IPS-18c (cell line): ENCODE measurements at regions not wholly inside any gene's neighbourhood (a gene's known extent, or its start where the extent isn't known, plus 50 kb on each side); places are given as distances from the start of the nearest gene placed in this dataset.
"Not testable (repeated sequence)": the region's sequence is repeated elsewhere in the genome, so short reads cannot be mapped to it uniquely, and the experiment has no call there.

ENCODE experiments used
- H3K4me3 ChIP-seq: 2 replicates; pipeline ENCODE4 v1.7.0; 2013; ENCODE audit warnings: low read depth, mild to moderate bottlenecking, low read length, moderate library complexity; ENCODE audit not compliant: insufficient read depth
- H3K9me3 ChIP-seq: one replicate; pipeline ENCODE4 v1.6.1; 2013; ENCODE audit warnings: mild to moderate bottlenecking, low read length, moderate library complexity; ENCODE audit not compliant: control insufficient read depth, insufficient read depth

DNA sequence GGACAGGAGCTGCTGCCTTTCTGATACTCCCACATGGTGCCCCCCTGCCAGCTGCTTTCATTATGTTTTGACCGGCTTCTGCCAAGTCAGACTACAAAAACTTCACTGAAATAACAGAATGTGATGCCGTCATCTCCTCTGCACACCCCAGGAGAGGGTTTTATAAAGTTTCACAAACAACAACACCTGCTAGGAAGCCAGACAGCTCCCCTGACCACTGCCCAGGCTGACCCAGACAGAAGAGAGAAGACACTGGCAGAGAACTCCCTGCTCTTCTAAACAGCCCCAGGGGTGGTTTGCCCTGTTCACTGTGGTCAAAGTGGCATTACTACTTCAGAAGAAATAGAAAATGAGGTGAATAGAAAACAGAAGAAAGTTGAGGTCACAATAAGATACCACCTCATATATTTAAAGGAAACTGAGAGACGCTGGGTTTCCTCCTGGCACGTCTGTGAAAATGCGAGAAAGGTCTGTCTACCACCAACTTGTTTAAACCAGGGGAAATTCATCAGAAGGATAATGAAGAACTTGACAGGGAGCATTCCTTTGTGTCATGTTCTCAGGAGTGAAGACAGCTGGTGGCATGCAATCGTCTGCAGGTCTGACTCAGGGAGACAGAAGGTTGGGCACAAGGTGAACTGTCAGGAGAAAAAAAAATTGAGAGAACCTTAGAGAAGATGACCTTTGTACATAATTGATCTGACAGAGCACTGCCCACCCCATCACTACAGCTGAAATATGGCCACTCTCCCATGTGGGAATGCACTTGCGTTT lies 119.0 kb upstream of the NFIA start:
- H3K4me3 ChIP-seq: no peak overlapping the region

DNA sequence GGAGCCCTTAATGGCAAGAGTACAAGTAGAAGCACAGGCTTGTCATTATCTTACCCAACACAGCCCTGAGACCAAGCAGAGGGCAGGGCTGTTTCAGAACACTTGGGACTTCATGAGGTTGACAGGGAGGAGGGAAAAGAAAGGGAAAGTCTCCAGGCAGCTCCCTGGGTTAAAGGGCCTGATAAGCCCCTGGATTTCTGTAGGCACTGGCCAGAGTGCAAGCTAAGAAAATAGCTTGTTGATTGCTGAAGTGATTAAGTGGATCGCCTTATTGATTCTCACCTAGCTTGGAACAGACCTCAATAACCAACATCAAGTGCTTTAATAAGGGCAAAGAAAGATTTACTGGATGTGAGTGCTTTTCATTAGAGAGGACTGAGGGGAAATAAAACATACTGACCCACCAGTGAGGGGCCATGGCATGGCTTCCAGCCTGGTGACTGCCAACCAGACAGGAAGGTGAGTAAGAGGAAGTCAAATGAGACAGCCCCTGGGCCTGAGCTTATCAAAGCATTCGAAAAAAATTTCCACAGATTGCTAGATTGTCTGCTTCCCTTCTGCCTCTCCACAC lies 121.4 kb upstream of the NFIA start:
- no peak overlapping the region for H3K4me3 ChIP-seq
- peaks cover 10% of the 10 kb centered on the region for H3K9me3 ChIP-seq

More for the DNA sequence above, 119.0 kb upstream of the NFIA start:
- H3K9me3 ChIP-seq: peaks cover 10% of the 10 kb centered on the region

DNA sequence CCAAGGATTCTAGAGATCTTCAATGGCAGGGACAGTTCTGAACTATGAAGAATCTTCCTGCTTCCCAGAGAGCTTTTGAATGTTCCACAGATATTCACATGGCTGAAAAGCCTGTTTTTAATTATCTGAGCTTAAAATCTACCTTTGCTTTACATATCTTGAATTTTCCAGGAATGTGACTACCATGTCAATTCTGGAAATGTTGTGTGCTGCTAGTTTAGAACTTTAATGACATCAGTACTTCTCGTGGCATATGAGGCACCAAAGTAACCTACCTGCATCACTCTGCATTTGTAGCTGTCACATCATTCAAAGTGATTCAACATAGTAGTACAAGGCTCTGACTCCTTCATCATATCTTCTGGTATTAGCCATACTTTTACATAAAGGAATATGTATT lies 122.7 kb upstream of the NFIA start:
- Histone ChIP-seq H3K4me3 (no peak overlapping the region), H3K9me3 (peaks cover under 1% of the 10 kb centered on the region)

DNA sequence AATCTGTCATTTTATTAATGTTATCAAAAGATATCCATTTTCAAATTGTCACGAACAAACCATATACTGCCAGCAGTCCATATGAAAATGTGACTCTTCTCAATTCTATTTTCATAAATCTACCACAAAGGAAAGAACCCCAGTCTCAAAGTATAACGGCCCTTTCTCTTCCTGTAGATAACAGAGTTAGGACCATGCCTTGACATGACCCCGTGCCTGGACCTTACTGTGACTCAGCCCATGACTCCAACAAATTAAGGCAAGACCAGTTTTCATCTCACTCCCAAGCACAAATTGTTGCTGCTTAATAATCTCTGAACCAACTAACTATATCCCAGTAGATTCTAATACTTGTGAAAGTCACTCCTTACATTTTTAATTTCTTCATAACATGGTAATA lies 124.4 kb upstream of the NFIA start:
- H3K9me3 ChIP-seq: no peaks in the 10 kb centered on the region
- H3K4me3 ChIP-seq: no peak overlapping the region

DNA sequence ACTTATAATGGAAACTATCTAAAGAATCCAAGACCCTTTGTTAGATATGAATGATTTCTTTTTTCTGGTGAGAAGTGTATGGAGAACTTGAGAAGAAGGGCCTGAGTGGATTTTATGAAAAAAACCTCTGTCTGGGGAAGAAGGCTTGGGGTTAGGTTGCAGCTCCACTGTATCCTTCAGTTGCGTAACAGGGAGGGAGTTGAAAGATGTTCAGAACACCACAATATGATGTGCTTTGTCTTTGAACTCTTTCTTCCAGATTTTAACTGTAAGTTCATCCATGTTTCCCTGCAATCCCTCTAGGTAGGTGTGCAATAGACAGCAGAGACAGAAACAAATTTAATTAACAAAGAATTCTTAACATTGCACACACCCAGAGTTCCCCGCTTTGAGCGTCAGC lies 125.8 kb upstream of the NFIA start:
- Histone ChIP-seq H3K9me3 (no peaks in the 10 kb centered on the region), H3K4me3 (no peak overlapping the region)

DNA sequence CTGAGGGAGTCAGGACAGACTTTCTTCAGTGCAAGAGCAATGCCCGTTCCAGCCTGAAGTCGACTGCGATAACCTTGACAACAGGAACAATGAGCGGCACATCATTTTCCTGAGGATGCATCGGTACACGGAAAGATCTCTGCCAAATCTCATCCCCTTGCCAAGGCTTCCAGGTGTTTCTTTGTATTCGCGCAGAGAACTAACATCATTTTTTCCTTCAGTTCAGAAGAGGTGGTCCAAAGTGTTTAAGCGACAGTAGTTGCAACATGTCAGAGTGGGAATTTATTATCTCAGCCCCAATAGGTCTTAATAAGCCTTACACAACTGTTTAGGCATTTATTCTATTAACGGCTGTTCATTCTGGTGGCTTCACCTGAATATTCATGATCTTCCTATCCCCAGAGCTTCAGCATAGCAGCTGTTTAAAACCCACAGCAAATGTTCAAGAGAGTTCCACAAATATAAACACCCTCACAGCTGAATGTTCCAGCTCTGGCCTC lies 129.7 kb upstream of the NFIA start:
- no peaks in the 10 kb centered on the region for H3K9me3 ChIP-seq
- H3K4me3 ChIP-seq: no peak overlapping the region

DNA sequence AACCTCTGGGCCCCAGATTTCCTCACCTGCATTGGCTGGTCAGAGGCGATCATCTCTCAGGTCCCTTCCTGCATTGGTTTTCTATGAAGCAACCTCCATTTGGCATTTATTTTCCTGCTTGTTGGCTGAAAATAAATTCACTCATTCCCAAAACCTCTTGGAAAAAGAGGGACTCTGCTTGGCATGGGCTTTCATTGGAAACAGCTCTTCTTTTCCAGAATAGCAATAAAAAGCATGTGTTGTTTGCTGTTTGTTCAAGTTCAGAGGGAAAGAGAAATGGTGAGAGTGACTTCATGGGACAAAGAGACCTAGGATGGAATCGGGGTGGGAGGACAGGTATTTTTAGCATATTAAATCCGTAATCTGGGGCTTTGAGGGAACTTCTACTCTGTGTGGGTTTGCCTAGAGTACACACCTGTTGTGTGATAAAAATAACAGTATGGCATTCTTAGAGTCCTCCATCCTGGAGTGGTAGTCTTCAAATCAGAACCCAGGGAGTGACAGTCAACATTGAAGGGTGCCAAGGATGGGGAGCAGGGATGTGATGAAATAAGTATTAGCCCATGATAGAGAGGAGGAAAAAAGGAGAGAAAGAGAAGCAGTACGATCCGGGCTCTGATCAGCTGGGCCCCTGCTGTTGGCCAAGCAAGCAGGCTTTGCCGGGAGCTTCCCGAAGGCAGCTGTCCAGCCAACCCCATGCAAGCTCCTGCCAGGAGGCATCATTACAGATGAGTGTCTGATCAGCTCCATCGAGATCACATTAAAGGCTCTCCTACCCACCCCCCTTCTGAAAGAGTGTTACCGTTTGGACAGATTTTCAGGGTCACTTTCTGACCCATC lies 131.9 kb upstream of the NFIA start:
- H3K4me3 ChIP-seq: no peak overlapping the region

DNA sequence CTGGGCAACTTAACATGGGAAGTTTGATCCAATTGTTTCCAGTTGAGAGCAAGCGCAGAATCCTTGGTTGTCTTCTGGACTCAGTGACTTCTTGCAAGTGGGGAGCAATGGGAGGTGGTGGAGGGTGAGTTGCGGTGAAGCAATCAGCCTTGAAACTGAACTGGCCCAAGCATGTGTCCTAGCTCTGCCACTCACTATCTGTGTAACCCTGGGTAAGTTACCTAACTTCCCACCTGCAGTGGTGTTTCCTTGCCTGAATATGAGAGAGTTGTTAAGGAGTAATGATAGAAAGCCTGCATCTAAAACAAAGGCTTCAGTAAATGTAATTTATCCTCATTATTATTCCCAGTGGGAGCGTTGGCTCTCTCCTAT lies 132.5 kb upstream of the NFIA start:
- Histone ChIP-seq H3K4me3 (no peak overlapping the region), H3K9me3 (no peaks in the 10 kb centered on the region)

More for the DNA sequence above, 131.9 kb upstream of the NFIA start:
- no peaks in the 10 kb centered on the region for H3K9me3 ChIP-seq

DNA sequence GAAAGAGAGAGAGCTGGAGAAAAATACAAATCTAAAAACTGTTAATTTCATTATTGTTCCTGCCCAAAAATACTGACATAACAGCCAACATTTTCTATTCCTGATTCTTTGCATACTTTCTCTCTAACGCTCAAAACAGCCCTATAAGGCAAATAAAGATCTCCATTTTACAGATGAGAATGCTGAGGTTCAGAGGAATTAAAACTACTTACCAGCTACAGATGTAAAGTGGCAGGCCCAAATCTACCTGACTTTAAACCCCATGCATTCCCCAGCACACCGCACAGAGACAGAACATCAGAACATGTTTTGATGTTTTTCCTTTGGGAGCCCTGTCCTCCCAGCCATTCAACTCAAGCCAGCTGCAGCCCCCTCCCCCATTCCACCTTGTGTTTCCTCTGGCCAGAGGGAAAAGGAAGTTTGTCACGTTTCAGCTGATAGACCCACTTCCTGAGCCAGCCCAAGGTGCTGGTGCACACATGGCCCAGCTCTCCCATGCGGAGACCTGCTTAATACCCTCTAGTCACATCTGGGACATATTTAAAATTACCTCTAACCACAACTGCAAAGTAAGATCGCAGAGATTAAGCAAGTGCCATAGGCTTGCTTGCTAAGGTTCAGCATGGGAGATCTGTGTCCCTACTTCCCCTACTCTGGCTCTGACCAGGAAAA lies 133.1 kb upstream of the NFIA start:
- Histone ChIP-seq H3K4me3 (no peak overlapping the region), H3K9me3 (no peaks in the 10 kb centered on the region)

DNA sequence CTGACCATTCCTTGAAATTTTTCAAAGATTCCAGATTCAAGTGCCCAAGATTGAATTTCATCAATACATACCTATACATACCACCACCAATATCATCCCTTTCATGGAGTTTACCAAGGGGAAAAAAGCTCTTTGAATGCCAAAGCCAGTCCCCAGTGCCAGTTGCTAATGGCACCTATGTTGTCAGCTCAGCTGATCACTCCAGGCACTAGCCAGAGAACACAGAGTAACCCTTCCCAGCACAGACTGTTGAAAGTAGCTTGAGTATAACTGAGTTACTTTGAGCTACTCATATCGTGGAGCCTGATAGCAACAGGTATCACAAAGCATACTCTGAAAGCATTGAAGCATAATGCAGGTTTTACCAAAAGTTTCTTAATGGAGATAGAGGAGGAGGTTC lies 133.9 kb upstream of the NFIA start:
- H3K9me3 ChIP-seq: no peaks in the 10 kb centered on the region
- H3K4me3 ChIP-seq: no peak overlapping the region

DNA sequence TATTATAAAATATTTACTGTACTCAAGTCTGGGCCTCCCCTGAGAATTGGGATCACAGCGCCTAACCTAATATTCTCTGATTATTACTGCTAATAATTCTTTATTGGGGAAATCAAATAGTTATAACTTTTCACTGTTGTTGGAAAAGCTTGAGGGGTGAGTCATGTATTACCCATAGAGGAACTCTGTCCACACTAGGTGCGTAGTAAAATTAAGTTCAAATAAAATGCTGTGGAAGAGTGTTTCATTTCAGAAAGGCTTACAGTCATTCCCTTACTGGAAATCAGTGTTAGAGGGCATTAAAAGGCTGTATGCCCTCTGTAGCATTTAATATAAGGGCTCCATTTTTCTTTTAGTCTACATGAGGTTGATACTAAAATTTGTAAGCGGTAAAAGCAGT lies 135.0 kb upstream of the NFIA start:
- no peaks in the 10 kb centered on the region for H3K9me3 ChIP-seq
- H3K4me3 ChIP-seq: no peak overlapping the region

DNA sequence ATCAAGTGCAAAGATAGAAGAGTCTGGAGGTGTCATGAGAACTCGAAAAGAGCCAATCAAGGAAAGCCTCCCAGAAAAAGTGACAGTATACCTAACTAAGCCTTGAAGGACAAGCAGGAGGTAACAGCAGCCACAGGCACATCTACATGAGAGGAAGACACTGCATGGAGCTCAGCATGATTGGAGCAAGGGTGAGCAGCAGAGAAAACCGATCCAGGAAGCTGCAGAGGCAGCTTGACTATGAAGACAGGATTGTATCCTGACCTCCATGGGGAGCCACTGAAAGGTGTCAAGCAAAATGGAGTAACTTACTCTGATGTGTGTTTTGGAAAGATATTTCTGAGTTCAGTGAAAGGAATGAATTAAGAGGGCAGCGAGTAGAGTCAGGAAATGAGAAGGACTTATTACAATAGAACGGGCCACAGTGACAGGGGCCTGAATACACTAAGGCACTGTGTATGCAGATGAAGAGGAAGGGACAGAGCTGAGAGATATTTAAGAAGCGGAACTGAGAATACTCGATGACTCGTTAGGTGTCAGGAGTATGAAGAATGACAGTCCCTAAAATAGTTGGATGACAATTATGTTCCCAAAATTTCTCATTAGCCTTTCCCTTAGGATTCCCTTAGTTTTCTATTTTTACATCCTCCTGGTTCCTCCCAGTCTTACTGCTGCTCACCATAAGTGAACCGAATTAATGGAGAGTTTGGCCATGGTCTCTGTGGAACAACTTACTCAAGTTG lies 139.3 kb upstream of the NFIA start:
- Histone ChIP-seq H3K9me3 (no peaks in the 10 kb centered on the region), H3K4me3 (no peak overlapping the region)

DNA sequence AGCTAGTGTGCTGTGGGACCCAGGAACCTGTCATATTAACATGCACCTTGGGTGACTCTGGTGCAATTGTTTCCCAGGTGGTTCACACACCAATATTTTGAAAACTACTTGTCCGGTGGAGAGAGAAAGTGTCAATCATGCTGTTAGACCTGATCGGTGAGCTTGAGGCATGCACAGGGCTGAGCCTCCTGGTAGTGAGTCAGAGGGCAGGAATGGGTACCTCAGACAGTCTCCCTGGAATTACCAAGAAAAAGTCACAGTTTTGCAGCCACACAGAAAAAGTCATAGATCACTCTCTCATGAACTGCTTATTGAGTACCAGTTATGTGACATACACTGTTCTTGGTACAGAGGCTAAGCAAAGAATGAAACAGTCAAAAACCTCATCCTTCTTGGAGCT lies 140.1 kb upstream of the NFIA start:
- H3K9me3 ChIP-seq: no peaks in the 10 kb centered on the region

DNA sequence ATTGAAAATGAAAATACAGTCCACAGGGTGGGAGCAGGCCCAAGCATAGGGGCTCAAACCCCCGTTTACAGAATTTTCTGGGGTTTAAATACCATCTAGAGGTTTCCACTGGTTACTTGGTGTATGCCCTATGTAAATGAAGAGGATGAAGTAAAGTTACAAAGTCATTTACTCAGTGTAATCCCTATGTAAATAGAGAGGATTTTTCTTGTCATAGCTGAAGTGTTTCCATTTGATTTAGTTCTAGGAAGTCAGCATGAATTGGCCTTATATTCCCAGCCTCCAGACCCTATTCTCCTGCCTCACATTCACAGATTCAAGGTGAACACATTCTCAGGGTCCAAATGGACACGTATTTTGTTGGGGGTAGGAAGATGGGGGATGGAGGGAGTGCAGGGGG lies 141.7 kb upstream of the NFIA start:
- H3K9me3 ChIP-seq, H3K4me3 ChIP-seq: not testable (repeated sequence)

More for the DNA sequence above, 140.1 kb upstream of the NFIA start:
- H3K4me3 ChIP-seq: no peak overlapping the region

DNA sequence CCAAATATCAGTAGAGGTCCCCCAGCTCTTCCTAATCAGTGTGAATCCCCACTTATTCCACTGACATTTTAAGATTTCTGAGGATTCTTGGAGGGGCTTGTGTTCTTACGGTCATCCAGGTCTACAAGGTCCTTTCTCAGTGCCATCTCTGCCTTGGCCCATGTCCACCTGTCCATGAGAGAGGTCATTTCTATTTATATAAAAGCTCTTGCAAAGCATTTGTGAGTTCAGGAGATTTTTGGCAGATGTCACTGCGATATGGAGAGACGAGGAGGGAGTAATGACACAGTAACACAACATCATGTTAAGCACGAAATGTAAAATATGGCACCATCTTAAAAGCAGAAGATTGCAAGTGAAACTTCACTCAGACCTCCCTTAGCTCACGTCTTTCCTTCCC lies 144.6 kb upstream of the NFIA start:
- H3K9me3 ChIP-seq: no peaks in the 10 kb centered on the region
- no peak overlapping the region for H3K4me3 ChIP-seq

DNA sequence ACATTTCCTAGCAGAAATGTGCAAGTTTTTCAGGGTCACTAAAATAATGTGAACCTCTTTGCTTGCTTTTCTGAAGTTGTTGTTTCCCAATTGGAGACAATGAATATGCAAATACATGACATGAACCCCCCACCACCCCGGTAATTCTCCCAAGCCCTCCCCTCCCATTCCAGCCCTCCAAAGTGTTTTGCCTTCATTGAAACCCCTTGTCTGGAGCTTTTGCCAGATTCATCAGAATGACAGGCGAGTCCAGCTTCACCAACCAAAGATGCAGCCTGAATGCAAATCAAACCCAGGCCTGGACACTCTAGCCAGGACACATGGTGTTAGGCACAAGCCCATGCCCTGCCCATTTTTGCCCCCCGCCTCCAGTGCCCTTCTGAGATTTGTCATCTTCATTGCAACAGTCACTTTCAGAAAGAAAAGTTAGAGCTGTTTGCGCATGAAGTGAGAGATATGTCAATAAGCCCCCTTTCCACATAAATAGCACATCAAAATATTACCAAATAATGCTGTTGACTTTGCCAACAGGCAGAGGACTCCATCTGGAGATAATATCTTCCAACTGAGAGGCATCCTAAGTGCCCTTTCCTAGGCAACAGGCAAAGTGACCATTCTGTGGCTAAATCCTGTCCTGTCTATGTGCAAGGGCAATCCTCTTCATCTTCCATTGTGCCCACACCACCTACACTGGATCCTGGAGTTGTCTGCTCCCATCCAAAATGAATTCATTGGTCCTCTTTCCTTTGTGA lies 145.6 kb upstream of the NFIA start:
- no peaks in the 10 kb centered on the region for H3K9me3 ChIP-seq
- H3K4me3 ChIP-seq: no peak overlapping the region
